HG02943 (cell line): ENCODE measurements at regions not wholly inside any gene's neighbourhood (a gene's known extent, or its start where the extent isn't known, plus 50 kb on each side); places are given as distances from the start of the nearest gene placed in this dataset.

Source experiments
- ATAC-seq: cut with Tn5 transposase; IDR thresholded peaks from one replicate; pipeline ENCODE4 v1.9.1; 2021; ENCODE audit warnings: mild to moderate bottlenecking, low read depth, moderate library complexity; ENCODE audit not compliant: unreplicated experiment

- ATAC-seq = no peak
Observed at GRCh38 chr2:226077841-226078240, 678.3 kb downstream of the NYAP2 start.

- ATAC-seq = no peak
Observed at GRCh38 chr2:226077031-226077430, 677.5 kb downstream of the NYAP2 start.

DNA sequence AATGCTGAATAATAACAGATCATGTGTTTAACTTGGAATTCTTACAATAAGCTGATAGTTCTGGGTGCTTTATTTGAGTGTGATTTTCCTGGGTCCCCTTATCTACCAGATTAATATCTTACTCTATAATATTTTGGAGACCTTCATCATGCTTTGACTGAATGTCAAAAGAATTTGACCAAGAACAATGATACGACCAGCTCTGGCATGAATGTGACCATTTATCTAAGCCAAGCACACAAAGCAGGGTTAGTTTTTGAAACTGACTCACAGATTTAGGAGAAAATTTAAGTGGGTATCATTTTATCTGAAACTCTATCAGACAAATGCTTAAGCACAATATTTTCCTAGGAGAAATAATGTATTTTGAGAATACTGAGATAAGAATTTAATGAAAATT, 677.0 kb downstream of the NYAP2 start:
- no peak for ATAC-seq

GRCh38 chr2:226074391-226074790, 674.9 kb downstream of the NYAP2 start:
- no peak for ATAC-seq

GRCh38 chr2:226073496-226074160, 674.1 kb downstream of the NYAP2 start:
- no peak for ATAC-seq

GRCh38 chr2:226066873-226067272, 667.4 kb downstream of the NYAP2 start:
- ATAC-seq = no peak

DNA sequence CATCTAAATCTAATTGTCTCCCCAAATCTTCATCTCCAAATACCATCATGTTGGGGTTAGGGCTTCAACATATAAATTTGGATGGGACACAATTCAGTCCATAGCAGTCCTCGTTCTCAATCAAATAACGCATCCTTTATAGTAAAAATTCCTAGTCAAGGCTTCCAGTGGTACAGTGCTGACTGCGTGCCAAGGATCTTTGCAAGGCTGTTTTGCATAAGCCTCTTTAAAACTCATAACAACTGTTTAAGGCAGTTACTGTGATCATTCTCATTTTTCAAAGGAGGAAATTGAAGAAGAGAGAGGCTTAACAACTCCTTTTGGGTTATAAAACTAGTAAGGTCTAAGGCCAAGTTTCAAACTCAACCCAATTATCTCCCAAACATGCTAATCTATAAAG, 666.9 kb downstream of the NYAP2 start:
- no peak for ATAC-seq

DNA sequence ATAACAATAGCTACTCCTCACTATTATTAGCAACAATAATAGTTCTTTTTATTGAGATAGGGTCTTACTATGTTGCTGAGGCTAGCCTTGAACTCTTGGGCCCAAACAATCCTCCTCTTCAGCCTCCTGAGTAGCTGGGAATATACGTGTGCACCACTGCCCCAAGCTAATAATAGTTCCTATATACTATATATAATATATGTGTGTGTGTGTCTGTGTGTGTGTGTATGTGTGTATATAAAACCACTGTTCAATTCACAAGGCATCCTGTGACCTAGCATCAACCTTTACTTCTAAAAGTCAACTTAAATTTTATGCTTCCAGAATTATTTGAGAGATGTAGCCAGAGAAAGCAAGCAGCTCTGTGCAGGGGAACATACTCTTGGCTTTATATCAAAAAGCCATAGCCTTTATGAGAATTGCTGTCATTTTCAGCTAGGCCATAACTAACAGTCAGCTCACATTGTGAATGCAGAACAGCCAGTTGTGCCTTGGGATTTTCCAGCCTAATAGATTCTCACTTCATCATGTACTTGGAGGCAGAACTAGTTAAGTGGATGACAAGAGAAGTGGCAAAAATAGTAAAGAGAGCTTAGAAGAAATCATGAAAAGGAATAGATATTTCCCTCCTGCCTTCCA, 665.5 kb downstream of the NYAP2 start:
- ATAC-seq = no peak

DNA sequence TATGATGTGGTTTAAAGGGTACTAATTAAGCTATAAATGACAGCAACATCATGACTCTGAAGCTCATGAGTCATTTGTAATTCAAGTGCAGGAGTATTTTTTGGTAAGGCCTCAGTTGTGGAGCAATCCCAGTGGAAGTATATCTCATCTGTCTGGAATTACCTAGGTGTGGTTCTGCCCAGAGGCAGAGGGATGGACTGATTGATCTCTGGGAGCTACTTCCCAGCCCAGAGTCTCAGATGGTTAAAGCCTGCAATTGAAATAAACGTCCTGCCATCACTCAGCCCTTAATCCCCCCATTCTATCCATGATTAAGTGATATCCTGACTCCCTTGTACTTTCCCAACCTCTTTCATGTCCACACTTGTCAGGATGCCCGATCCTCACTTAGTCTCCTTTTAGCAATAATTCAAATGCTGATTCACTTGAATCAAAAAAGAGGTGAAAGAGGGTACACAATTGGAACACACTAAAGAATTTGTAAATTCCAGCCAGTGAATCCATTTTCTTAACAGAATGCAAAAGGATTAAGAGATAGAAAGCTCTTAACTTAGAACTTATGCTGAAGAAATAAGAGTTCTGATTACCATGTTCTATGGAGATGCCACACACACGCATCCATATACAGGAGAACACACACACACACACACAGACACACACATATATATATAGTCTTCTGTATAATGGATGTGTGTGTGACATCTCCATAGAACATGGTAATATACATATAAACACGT, 664.4 kb downstream of the NYAP2 start:
- no peak for ATAC-seq

DNA sequence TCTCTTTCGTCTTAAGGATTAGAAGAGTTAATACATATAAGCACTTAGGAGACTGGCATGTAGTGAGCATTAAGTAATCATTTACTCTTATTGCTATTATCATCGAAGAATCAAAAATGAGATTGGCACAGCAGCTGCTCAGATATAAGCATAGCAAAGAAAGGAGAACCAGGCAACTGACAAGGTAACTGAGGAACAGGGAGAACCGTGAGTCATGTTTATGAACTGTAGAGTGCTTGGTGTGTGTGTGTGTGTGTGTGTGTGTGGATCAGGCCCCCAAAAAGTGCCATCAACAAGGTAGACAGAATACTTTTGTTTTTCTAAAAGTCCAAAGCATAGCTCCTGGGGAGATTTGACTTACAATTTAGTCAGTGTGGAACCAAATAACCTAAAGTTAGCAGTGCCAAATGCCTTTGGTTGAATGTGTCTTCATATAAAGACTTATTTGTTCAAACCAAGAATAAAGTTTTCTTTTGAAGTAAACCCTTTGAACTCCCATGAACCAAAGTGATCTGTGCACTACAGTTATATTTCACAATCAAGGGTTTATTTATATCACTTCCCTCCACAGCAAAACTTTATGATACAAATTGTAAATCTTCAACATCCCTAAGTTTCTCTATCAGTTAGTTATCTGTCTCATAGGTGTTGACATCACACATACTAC, 660.6 kb downstream of the NYAP2 start:
- ATAC-seq = no peak

GRCh38 chr2:226057914-226058313, 658.4 kb downstream of the NYAP2 start:
- no peak for ATAC-seq

- no peak for ATAC-seq
Observed at GRCh38 chr2:226057365-226057764, 657.9 kb downstream of the NYAP2 start.

- no peak for ATAC-seq
Observed at GRCh38 chr2:226052772-226053416, 653.4 kb downstream of the NYAP2 start.

DNA sequence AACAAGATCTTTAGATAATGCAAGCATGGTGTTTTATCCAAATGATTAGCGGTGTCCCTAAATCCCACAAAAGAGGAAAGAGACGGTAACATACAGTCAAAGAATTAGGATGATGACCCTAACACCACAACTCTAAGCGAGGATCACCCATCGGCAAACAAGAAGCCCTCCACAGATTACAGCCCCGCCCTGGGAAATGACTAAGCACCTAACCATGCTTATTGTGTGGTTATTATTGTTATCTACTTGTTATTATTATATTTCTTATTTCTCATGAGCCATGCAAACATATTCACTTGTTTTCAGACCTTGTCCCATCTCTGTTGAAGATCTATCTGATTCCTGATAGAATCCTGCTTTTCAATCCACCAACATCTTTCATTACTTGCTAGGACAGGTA, 651.3 kb downstream of the NYAP2 start:
- ATAC-seq = no peak

GRCh38 chr2:226048611-226049010, 649.1 kb downstream of the NYAP2 start:
- ATAC-seq = no peak

DNA sequence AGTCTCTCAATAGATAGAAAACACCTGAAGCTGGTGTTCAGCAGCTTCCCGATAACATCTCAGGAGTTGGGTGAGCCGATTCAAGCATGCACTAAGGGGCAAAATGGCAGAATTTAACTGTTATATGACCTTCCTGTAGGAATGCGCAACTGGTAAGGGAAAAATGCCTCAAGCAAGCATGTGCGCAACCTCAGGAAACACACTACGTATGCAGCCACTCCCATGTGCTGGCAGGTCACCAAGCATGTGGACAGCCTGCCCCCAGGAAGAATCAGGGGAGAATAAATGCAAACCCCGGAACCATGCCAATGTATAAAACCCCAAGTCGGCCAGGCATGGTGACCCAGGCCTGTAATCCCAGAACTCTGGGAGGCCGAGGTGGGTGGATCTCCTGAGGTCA, 645.6 kb downstream of the NYAP2 start:
- ATAC-seq = no peak

DNA sequence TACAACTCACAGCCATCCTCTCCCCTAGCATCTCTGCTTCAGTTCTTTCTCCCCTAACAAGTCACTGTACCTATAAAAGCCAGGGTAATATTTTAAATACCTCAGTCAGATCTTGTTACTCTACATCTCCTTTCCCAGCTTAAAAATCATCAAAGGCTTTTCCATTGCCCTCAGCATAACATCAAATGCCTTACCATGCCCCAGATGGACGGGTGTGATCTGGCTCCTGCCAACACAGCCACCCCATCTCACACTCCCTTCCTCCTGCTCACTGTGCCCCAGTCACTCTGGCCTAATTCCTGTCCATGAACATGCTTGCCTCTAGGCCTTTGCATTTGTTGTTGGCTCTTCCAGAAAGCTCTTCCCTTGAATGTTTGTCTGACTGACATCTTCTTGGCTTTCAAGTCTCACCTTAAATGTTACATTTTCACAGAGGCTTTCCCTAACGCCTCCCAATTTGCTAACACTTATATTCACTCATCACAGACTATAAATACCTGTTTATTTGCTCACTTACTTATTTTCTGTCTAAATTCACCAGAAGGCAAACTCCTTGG, 640.9 kb downstream of the NYAP2 start:
- no peak for ATAC-seq

GRCh38 chr2:226037526-226037925, 638.0 kb downstream of the NYAP2 start:
- no peak for ATAC-seq

DNA sequence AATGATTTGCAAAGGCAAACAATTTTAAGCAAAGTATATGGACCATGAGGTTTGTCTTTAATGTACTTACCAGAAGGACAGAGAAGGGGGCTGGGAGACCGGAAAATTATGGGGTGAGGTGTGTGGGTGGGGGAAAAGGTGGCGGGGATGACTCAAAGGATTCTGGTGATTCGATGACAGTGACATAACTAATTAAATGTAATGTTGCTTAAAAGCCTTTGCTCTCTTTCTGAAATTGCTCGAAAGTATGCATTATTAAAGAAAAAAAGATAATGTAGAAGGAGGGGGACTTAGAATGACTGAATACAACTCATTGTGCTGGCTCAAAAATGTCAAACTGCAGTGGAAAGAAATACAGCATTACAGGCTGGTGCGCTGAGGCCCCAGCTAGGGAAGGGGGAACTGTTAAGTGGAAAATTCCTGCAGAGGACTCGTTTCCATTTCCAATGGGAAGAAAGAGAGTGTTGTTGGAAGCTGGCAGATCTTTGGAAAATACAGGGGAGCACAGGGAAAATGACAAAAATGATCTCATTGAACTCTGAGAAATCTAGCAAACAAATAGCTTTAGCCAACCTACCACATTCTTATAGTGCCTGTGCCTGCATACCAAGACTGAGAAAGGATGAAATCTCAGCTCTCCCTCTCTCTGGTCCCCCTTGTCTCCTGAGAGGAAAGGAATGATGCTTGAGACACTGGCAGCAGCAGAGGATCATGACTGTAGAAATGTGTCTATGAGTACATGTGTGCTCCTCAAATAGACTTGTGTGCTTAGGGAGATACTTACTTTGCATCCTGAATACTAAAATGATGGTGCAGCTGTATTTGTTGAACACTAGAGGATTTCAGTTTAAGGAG, 632.4 kb downstream of the NYAP2 start:
- no peak for ATAC-seq
